ENCODE measurements at regions not wholly inside any gene's neighbourhood (a gene's known extent, or its start where the extent isn't known, plus 50 kb on each side); places are given as distances from the start of the nearest gene placed in this dataset.

- H3K4me3 ChIP-seq (replicated peaks in 1 of 2; ENCODE audit: low read depth in 2 of 2, low read length in 2 of 2): no peak overlapping the region
- no peak for DNase-seq (ENCODE audit: low read depth in 2 of 2)
- no peak for TF ChIP-seq CTCF (IDR thresholded peaks at IDR 0.05; ENCODE audit: low read depth, low read length)
Measured at GRCh38 chr2:128791985-128792320, 473.3 kb upstream of the HS6ST1 start.

- H3K4me3 ChIP-seq (replicated peaks in 1 of 2; ENCODE audit: low read depth in 2 of 2, low read length in 2 of 2): no peak overlapping the region
- no peak for DNase-seq (ENCODE audit: low read depth in 2 of 2)
- TF ChIP-seq CTCF (IDR thresholded peaks at IDR 0.05; ENCODE audit: low read depth, low read length): no peak
Measured at GRCh38 chr2:128792476-128793054, 473.9 kb upstream of the HS6ST1 start.

GRCh38 chr2:128793404-128793803, 474.7 kb upstream of the HS6ST1 start:
- no peak for DNase-seq (ENCODE audit: low read depth in 2 of 2)
- no peak for TF ChIP-seq CTCF (IDR thresholded peaks at IDR 0.05; ENCODE audit: low read depth, low read length)
- H3K4me3 ChIP-seq (replicated peaks in 1 of 2; ENCODE audit: low read depth in 2 of 2, low read length in 2 of 2): no peak overlapping the region

GRCh38 chr2:128794285-128794684, 475.6 kb upstream of the HS6ST1 start:
- H3K4me3 ChIP-seq (replicated peaks in 1 of 2; ENCODE audit: low read depth in 2 of 2, low read length in 2 of 2): no peak overlapping the region
- no peak for DNase-seq (ENCODE audit: low read depth in 2 of 2)
- no peak for TF ChIP-seq CTCF (IDR thresholded peaks at IDR 0.05; ENCODE audit: low read depth, low read length)

GRCh38 chr2:128796321-128796720, 477.7 kb upstream of the HS6ST1 start:
- H3K4me3 ChIP-seq (replicated peaks in 1 of 2; ENCODE audit: low read depth in 2 of 2, low read length in 2 of 2): no peak overlapping the region
- TF ChIP-seq CTCF (IDR thresholded peaks at IDR 0.05; ENCODE audit: low read depth, low read length): no peak
- no peak for DNase-seq (ENCODE audit: low read depth in 2 of 2)

- DNase-seq (ENCODE audit: low read depth in 2 of 2): no peak
- no peak for TF ChIP-seq CTCF (IDR thresholded peaks at IDR 0.05; ENCODE audit: low read depth, low read length)
- no peak overlapping the region for H3K4me3 ChIP-seq (replicated peaks in 1 of 2; ENCODE audit: low read depth in 2 of 2, low read length in 2 of 2)
Measured at GRCh38 chr2:128797092-128797491, 478.4 kb upstream of the HS6ST1 start.

GRCh38 chr2:128797533-128797932, 478.9 kb upstream of the HS6ST1 start:
- TF ChIP-seq CTCF (IDR thresholded peaks at IDR 0.05; ENCODE audit: low read depth, low read length): no peak
- DNase-seq (ENCODE audit: low read depth in 2 of 2): no peak

More at GRCh38 chr2:128797533-128797932, 478.9 kb upstream of the HS6ST1 start:
- H3K4me3 ChIP-seq (replicated peaks in 1 of 2; ENCODE audit: low read depth in 2 of 2, low read length in 2 of 2): no peak overlapping the region
